Left cardiac atrium (tissue), 4 donors: ENCODE measurements at regions not wholly inside any gene's neighbourhood (a gene's known extent, or its start where the extent isn't known, plus 50 kb on each side); places are given as distances from the start of the nearest gene placed in this dataset.
A peak's percentile ranks its signal among the peaks of the same experiment; 100 is the strongest.

Source experiments
- ATAC-seq, 2 donors: fragments of 200-7000 bp; cut with Tn5 transposase; one replicate each; pipeline ENCODE4 v1.9.1; 2020; ENCODE audit warnings: mild to moderate bottlenecking in 2 of 2, moderate library complexity in 2 of 2
- DNase-seq: peaks from one replicate; pipeline ENCODE4 v3.0.0-alpha.2; 2020
- intact Hi-C, 2 donors: fragments of 100-400 bp; cut with DNase I; formaldehyde crosslinking; loops; one replicate each; pipeline versions ENCODE4 v1.14.1 to v1.15.1; 2022 to 2023
- donor health status: DM: no; HTN: yes; CAD: no.
- donor health status: DM: no; HTN: yes; CAD: no; lungs with severe emphysema.
- donor health status: DM: yes; HTN: yes; CAD: no.
- donor health status: Dilated cardiomyopathy.

- DNase-seq (peak; percentile 20), ATAC-seq (no peak)
- intact Hi-C loops: no loop called here
Measured at GRCh38 chr9:106287091-106287631, 575.8 kb upstream of the ZNF462 start.

DNA sequence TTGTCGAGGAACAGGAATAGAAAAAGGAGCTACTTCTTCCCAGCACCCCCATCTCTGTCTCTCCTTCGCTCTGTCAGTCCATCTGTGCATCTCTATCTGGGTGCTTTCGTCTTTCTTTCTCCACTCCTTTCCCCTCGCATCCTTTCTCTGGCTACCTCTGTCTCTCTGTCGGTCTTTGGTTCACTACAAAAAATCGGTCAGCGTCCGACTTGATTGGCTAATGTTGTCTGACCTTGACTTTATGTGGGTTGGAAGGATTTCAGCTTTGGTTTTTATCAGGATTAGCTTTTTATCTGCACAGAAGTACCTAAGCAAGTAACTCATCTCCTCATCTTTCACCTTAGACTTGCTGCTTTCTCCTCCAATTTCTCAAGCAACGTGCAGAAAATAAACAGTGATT lies 575.2 kb upstream of the ZNF462 start:
- intact Hi-C loops: no loop called here

DNA sequence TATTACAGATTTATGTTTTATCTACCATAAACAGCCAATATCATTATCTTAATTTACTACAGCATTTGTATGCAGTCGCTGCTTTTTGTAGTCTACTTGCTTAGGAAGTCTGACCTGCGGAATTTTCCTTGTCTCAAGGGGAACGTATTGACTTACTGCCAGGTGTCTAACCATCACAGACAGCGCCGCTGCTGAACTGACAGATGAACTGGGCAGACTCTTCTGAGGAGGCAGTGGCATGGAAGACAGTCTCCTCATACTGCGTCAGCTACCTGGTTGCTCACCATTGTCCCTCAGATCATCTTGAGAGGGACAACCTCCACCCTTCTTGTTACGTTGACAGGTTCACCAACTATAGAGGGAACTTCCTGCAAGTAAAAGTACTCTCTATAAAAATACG lies 574.3 kb upstream of the ZNF462 start:
- intact Hi-C loops: no loop called here
- DNase-seq (no peak), ATAC-seq (no peak)

More for the DNA sequence above, 575.2 kb upstream of the ZNF462 start:
- no peak for ATAC-seq
- no peak for DNase-seq

- intact Hi-C loops: no loop called here
- ATAC-seq: no peak
- no peak for DNase-seq
Measured at GRCh38 chr9:106291786-106292185, 571.2 kb upstream of the ZNF462 start.

DNA sequence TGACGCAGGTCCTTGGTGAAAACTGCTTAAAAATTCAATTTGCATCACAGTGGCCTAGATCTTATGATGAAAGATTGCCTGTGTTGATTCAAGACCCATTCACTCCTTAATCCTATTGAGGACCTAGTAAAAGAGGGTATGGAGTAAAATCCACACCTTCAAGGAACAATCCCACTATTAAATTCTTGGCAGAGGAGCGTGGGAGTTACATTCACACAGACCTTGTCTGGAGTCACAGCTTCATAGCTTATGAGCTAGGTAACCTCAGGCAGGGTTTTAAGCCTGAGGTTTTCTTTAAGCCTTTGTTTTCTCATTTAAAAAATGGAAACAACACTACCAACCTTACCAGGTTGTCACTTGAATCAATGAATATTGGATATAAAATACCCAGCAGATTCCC lies 566.5 kb upstream of the ZNF462 start:
- intact Hi-C loops: no loop called here
- ATAC-seq (no peak), DNase-seq (no peak)

DNA sequence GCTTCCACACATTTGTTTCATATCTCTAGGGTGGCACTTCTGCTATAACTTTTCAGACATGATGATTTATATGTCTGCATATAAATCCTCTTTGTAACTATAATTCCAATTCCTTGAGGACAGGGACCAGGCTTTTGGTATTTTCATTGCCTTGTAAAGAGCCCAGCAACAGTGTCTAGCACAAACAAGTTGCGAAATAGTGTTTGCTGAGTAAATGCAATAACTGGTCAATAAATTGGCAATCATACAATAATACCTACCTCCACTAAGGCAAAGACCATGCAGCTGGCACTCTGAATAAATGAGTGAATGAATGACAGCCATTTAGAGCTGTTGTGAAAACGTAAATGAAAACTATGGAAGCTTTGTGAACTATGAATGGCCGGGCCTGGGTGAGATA lies 564.0 kb upstream of the ZNF462 start:
- DNase-seq (no peak), ATAC-seq (no peak)
- intact Hi-C loops: no loop called here

GRCh38 chr9:106304401-106304920 lies 558.5 kb upstream of the ZNF462 start:
- intact Hi-C loops: no loop called here
- no peak for ATAC-seq
- DNase-seq: no peak

DNA sequence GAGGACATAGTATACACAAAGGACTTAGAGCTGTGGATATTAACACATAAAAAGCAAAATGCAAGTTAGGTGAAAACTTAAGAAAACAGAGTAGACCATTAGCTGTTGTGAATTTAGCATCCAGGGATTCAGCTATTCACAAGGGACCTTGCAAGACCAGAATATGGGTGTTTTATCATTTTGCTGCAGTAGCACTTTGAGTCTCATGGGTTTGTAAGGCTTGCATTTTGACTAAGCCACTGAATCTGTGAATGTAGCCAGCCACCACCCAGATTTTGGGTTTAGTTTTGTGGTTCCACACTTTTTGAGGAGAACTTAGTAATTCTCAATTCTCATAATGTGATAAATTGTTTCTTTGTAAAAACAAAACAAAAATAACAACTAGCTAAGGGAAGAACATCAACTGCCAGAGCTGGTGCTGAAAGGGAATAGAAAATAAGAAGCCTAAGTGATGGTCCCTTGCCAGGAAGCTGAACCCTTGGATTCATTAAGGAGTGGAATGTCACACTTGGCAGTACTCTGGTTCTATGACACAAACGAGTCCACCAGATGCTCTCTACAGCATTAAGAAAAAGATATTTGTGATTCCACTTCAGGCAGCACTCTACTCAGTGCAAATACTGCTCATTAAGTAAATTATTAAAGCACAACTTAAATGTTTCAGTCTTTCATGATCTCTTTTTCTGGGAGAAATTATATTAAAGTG lies 557.4 kb upstream of the ZNF462 start:
- intact Hi-C loops: no loop called here
- DNase-seq: no peak
- peak; percentile 12 to 23 for ATAC-seq

- ATAC-seq: no peak
- intact Hi-C loops: no loop called here
- DNase-seq: no peak
Measured at GRCh38 chr9:106307670-106308069, 555.3 kb upstream of the ZNF462 start.

DNA sequence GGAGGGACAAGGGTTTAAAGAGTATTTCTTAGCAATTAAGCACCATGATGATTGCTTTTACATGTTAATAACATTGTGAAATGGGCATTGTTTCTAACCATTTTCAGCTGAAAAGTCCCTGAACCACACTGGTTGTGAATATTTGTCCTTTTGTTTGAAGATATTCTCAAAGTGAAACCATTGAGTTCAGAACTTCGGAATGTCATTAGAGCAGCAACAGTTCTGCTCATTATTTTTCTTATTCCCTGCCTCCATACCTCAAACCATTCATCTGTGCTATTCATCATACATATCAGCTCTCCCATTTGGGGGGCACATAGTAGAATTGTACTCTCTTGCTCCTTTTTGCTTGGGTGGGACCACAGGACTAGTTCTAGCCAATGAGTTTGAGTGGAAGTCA lies 553.0 kb upstream of the ZNF462 start:
- intact Hi-C loops: no loop called here
- DNase-seq (no peak), ATAC-seq (no peak)

DNA sequence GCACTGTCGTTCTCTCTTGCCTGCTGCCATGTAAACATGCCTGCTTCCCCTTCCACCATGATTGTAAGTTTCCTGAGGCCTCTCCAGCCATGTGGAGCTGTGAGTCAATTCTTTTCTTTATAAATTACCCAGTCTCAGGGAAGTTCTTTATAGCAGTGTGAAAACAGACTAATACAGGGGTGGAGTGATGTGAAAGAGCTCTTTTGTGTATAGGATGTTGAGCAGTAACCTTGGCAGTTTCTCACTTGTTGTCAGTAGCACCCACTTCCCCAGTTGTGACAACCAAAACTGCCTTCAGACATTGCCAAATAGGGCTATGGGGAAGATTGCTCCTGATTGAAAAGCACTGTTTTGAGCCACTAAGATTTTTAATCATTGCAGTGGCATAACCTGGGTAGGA lies 552.2 kb upstream of the ZNF462 start:
- DNase-seq (no peak), ATAC-seq (no peak)
- intact Hi-C loops: no loop called here

DNA sequence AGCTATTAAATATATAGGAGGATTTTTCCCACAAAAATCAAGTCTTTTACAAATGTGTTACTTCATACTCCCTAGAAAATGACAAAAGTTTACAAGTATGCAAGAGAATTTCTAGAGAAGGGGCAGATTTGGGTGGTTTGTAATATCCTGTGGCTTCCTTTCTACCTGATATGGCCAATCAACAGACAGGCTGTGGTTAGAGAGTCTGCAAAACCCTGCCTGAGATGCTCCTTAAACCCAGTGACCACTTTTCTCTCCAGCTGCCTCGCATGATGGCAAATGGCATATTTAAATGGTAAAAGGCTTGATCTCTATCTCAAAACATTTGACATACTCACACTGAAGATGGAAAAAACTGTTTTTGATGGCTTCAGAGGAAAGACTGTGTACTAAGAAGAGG lies 550.1 kb upstream of the ZNF462 start:
- DNase-seq (no peak), ATAC-seq (no peak)
- intact Hi-C loops: no loop called here

DNA sequence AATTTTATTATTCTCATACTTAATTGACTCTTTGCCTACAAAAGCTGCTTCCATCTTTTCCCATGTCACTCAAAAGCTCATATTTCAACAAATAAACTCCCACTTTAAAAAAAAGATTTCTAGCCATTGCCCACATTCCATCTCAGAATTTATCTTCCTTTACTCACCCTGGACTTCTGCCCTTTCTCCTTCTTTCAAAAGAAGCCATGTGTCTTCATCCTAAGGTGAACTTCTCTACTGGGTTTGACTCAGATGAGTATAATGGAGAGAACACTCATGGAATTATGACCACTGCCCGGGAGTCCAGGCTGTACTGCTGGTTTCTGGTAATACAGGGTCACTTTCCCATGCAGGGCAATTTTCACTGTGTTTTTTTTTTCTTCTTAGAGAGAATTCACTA lies 548.5 kb upstream of the ZNF462 start:
- intact Hi-C loops: no loop called here
- peak in 1 of 2 donors; percentile 45 for ATAC-seq

DNA sequence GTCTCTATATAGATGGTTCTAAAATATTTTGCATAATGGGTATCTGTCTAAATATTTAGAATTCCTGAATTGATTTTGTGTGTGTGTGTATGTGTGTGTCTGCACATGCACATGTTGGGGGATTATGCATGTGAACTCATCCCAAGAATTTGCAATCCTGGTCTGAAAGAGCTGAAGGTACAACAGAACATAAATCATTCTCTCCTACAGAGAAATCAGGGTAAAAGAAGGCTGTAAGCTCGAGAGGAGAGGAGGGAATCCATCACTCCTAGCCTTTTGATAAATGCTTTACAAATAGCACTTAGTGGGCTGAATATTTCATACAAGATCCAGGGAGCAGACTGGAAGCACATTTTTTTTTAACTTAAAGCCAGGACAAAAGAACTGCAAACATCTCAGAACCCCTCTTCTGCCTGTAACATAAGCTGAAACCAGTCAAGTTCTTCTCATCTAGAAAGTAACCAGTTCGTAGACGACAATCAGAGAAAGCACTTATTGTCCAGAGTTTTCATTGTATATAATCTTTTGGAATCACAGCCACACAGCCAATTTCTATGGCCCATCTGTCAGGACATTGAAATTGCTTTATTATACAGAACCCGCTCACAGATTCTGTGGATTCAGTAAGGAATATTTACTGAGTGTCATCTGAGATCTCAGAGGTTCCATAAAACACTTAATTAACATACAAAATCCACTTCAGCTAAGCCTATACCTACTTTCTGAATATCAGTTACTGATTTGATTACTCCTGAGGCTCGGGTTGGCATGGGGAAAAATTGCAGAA lies 541.4 kb upstream of the ZNF462 start:
- DNase-seq (no peak), ATAC-seq (no peak)
- intact Hi-C loops: no loop called here

More for the DNA sequence above, 548.5 kb upstream of the ZNF462 start:
- DNase-seq: no peak

- intact Hi-C loops: no loop called here
- ATAC-seq (no peak), DNase-seq (no peak)
Measured at GRCh38 chr9:106322706-106323245, 540.2 kb upstream of the ZNF462 start.

- intact Hi-C loops: no loop called here
- ATAC-seq (no peak), DNase-seq (no peak)
Measured at GRCh38 chr9:106324053-106324585, 538.8 kb upstream of the ZNF462 start.

DNA sequence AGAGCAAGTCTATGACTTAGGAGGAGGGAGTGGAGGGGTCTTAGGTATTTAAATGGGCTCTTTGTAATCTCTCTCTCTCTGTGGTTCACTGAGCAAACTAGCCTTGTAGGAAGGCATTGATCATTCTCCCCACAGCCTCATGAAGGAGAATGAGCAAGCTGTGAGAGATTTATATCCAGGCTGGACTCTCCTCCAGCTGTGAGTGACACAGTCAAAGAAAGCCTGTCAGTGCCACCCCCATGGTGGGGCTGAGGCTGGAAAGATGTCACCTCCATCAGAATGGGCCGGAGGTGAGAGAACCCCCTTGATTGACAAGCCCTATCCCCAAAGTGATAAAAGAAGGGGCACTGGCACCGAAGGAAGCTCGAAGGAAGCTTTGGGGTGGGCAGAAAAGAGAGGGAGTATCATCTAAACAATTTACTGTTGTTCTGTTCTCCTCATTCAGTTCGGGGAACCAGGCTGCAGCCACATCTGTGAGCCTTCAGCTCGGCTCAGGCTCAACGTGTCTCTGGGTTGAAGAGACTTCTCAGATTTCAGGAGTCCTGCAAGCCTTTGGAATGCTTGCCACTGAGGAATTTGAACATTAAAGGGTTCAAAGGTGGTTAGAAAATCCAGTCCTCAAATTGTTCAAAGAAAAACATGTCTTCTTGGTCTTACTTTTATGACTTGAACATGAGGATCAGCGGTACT lies 538.2 kb upstream of the ZNF462 start:
- ATAC-seq (no peak), DNase-seq (no peak)
- intact Hi-C loops: no loop called here

- intact Hi-C loops: no loop called here
- DNase-seq: no peak
Measured at GRCh38 chr9:106326493-106326892, 536.5 kb upstream of the ZNF462 start.

DNA sequence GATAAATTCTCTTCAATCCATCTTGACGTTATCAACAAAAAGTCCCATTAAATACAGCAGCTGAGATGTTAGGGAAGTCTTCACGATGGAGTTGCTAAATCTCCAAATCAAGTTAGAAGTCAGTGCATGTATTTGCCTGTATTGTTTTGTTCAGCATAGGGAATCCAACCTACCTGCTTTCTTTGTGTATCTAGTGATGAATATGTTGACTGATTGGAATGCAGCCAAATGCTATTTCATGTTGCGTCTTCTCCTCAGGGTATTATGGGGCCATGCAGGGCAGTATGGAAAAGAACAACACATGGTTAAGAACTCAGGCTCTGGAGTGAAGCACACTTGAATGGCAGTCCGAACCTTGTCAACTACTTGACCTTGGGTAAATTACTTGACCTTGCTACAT lies 529.5 kb upstream of the ZNF462 start:
- DNase-seq: no peak

More at GRCh38 chr9:106326493-106326892, 536.5 kb upstream of the ZNF462 start:
- ATAC-seq: no peak

More for the DNA sequence above, 529.5 kb upstream of the ZNF462 start:
- intact Hi-C loops: no loop called here
- no peak for ATAC-seq
